Mammary epithelial cell (primary cell): ENCODE measurements at regions not wholly inside any gene's neighbourhood (a gene's known extent, or its start where the extent isn't known, plus 50 kb on each side); places are given as distances from the start of the nearest gene placed in this dataset.

Experiments used
- CTCF ChIP-seq, 2 donors: IDR thresholded peaks in 1 of 2; conservative IDR thresholded peaks in 1 of 2; 2 replicates each; pipeline ENCODE4 v1.5.1; 2011 to 2012; ENCODE audit warnings: inconsistent platforms in 2 of 2, low read length in 2 of 2, mild to moderate bottlenecking in 2 of 2, control low read depth in 1 of 2, low read depth in 1 of 2; ENCODE audit not compliant: insufficient read depth in 1 of 2; ENCODE audit errors: extremely low read depth in 1 of 2
- EZH2 ChIP-seq: IDR thresholded peaks from 2 replicates; pipeline ENCODE4 v1.6.1; 2012; ENCODE audit warnings: low read length, inconsistent platforms, borderline replicate concordance

DNA sequence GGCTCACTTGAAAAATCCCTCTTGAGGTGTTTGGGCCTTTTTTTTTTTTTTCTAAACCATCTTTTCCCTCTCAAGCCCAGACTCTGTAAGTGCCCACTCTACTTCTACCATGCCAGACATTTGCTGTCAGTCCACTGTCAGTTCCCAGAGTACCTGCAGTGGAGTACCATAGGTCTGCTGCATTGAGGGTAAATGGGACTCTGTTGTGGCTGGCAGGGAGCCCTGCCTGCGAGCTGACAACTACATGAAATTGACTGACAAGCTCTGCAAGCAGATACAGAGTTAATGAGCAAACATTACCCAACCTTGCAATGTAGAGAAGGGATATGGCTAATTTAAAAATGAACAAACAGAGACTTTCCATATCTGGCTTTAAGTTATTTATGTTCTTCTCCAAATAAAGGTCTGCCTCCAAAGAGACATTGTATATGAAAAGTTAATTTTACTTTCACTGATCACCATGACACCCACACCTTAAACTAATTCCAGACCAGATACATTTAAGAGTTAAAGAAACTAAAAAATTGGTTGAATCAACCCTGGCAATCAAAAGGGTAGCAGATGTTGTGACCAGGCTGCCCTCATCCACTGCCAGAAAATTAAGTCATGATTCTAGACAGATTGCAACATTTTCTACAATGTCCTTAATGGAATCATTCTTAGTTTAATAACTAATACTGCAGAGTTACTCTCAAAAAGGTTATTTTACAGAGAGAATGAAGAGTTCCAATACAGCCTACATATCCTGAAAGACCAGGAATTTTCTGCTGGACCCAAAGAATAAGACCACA is 100.4 kb upstream of the PAM start:
- TF ChIP-seq EZH2 (no peak), CTCF (conservative IDR thresholded peaks at IDR 0.05 in 1 of 2, IDR thresholded peaks at IDR 0.05 in 1 of 2; ENCODE audit: extremely low read depth in 1 of 2, insufficient read depth in 1 of 2, low read depth in 1 of 2, low read length in 2 of 2) (no peak)
